ENCODE measurements at regions not wholly inside any gene's neighbourhood (a gene's known extent, or its start where the extent isn't known, plus 50 kb on each side); places are given as distances from the start of the nearest gene placed in this dataset.

DNA sequence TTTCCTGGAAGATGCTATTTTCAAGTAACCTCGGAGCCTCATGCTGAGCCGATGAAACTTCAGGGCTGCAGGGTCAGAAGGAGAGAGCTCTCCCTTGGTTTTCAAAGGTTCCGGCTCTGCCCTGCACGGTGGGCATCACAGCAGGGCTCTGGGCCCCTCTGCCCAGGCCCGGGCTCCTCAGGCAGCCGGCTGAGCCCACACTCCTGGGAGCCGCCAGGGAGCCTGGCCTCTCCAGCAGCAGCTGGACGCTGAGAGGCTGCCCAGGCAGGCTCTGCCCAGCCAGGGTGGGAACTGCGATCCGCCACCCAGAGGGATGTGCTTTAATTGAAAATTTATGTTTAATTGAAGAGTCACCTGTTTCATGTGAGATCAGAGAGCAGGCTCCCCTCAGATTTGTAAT lies 97.5 kb upstream of the MGMT start:
- no peak for DNase-seq

DNA sequence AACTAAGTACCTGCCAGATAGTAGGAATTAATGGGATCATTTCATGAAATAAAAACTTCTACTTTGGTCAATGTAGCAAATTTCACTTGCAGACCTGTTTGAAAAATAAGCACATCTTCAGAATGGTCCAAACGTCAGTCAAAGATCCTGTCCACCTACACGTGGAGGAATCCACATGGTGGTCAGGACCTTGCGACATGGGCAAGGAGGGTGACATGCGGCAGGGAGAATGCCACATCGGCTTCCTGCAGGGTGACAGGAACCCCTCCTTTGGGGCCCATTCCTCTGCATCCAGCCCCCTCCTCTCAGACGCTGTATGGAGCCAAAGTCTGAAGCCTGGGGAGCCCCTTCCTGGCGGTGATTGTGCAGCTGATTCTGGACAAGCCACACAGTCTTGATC lies 95.5 kb upstream of the MGMT start:
- DNase-seq = no peak

DNA sequence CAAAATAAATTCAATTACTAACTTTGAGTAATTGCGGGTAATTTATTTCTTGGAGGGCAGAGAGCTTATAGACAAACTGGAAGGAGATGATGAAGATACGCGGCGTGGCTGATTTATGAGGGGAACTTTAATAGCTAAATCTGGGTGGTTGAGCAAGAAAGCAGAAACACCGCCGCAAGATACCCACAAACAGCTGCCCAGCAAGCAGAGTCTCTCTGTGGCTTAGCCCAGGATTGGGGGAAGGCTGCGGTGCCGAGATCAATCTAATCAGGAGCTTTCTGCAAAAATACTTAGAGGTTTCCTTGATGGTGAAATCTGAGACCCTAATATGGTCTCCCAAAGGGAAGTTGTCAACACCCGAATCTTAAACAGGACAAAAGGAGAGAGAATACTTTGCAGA lies 94.9 kb upstream of the MGMT start:
- no peak for DNase-seq

DNA sequence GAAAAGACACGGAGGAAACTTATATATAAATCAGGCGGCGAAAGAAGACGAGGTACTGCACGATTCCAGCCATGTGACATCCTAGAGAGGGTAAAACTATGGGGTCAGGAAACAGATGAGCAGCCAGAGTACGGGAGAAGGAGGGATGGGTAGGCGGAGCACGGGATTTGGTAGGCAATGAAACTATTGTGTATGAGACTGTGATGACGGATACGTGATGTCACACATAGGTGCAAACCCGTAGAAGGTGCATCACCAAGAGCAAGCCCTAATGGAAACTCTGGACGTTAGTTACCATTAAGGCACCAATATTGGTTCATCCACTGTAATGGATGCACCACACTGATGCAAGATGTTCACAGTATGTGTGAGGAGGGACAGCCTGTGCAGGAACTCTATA lies 93.8 kb upstream of the MGMT start:
- no peak for DNase-seq

DNA sequence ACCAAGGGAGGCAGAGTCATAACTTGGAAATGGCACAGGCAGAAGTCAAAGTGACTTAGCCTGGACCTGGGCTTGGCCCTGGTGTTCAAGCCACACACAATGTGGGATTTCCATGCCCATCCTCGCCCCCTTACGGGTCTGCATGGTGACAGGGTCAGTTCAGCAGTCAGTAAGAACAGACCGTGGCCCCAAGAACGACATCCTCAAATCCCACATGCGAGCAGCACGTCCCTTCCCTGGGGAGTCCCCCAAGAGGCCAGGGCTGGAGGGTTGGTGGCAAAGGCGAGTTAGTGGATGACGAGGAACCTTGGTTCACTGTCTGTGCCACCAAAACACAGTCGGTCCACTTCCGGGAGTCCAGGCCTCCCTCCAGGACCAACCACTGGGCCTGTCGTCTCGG lies 93.3 kb upstream of the MGMT start:
- no peak for DNase-seq

DNA sequence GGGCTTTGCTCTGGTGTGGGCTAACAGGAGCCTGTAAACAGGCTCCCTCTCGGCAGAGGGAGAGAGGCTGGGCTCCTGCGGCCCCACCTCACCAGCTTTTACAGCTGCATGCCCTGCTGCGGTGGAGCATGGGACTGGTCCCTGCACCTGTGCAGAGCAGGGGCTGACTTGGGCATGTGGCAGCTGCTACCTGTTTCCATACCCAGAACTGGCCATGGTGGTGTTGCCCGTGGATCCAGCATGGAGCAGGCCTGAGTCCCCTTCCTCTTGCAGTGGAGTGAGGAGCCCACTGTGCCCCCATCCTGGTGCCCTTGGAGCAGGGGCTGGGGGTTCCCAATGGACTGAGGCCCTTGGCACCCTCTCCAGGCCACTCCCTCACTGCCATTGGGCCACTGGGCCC lies 91.9 kb upstream of the MGMT start:
- no peak for DNase-seq

DNA sequence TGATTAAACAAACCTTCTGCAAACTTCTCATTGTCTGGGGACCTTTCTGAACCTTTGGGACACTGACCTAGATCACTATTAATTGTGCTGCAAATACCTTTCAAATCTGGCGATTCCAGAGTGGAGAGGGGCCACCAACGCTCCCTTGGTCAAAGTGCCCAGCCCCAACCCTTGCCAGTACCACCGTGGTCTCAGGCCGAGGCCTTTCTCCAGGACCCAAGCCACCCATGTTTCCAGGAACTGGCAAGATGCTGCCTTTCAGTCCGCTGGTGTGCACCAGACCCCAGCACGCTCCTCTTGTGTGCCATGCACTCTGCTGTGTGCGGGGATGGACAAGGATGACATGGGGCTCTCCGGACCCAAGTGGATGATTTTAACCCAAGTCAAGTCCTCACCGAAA lies 91.1 kb upstream of the MGMT start:
- DNase-seq = no peak

DNA sequence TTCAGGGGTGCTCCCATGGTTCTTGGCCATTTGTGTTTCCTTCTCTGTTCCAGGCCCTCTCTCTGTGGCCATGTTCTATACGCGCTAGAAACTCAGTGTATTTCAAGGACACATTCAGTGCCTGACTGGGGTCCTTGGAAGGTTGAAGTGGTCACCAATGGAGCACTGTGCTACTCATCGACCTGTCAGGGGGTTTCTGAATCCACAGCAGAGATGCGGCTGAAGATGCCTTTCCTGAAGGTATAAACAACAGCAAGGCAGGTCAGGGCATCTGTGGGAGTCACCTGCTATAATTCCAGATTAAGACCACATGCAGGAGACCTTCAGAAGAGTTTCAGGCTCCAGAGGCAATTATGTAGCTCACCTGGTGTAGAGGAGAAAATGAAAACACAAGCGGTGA lies 86.8 kb upstream of the MGMT start:
- no peak for DNase-seq

DNA sequence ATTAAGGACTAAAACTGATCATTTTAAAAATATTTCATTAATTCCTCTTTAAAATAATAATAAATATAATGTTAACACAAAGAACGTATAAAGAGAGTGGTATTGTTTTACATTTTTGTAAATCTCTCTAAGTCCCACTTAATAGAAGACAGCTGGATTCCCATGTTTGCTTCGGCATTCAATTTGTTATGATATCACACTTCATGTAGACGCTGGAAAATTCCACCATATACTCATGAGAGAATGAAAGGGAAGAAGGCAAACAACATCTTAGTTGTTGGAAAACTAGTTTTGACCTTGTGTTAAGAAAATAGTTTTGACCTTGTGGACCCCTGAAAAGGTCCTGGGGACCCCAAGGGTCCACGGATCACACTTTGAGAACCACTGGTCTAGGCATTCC lies 85.3 kb upstream of the MGMT start:
- no peak for DNase-seq

DNA sequence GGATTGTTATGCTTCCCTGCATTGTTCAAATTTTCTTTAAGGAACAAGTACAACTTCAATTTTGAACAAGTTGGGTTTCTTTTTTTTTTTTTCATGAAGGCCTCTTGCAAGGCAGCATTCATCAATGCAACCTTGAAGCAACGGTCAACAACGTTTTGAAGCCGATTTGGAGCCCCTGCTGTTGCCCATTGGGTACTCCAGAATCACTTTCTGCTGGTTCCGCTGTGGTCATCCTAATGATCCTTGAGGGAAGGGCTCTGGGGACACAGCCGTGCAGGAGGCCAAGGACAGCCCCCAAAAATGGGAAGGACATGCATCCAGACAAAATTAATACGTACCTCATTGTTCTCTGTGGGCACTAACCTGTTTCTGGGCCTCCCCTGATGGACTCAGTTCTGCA lies 84.6 kb upstream of the MGMT start:
- no peak for DNase-seq

DNA sequence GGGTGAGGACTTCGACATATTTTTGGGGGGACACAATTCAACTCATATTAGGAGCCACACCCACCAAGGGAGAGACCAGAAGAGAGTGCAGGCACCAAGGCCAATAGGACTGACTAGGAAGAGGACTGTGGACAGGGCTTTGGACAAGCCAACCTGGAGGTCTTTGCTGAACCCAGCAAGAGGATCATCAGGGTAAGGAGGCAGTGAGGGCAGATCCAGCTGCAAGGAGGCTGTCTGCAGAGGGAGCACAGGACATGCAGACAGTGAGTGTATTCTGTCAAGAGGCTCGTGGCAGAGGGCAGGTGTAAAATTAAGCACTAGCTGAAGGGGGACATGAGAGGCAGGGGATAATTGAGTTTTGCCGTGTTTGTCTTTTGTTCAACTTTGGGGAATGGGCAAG lies 83.4 kb upstream of the MGMT start:
- no peak for DNase-seq

DNA sequence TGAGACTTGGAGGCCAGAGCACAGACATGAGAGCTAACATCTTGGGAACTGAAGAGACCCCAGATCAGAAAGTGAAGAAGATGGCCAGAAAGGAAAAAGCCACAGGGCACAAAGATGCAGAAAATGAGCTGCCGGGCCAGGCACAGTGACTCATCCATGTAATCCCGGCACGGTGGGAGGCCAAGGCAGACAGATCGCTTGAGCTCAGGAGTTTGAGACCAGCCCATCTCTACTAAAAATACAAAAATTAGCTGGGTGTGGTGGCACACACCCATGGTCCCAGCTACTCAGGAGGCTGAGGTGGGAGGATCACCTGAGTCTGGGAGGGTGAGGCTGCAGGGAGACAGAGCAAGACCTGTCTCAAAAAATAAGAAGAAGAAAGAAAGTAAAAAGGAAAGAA lies 81.4 kb upstream of the MGMT start:
- DNase-seq = no peak

DNA sequence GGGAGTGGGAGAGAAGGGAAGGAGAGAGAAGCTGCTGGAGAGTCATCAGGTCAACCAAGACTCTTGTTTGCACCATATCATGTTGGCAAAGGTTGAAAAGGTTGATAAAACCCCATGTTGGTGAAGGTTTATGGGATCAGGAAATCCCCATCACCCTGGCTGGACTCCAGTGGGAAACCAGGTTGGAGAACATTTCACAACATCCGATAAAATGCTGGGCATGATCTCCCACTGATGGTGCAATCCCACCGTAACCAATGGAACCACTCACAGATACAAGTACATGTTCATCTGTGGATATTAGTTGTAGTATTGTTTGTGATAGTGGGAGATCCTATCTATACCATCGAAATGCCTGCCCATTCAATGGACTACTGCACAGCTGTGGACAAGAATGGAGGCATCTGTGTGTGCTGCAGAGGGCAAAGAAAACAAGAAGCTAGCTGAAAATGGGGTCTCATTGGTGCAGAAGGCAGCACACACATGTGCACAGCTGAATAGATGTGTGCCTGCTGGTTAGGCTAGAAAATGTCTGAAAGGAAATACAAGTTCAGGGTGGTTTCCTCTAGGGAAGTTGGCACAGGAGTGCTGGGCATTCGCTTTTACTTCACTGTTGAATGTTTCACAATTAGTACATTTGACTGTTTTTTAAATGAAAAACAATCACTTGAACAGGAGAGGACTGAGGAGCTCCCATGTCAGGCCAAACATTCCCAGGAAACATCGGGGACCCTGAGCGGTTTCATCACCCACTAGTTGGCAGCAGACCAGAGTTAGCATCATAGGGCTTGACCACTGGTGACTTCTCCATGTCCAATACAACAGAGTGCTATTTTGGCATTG lies 80.4 kb upstream of the MGMT start:
- DNase-seq = no peak

DNA sequence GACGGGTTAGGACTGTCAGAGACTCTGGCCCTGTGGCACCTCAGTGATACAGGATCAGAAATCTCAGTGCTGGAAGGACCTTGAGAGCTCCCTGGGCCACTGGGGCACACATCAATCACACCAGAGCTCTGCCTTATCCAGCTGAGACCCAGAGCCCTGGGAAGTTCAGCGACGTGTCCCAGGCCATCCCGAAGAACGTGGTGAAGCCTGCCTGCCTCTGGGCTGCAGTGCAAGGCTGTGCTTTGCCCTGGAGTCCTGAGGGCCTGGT lies 79.8 kb upstream of the MGMT start:
- no peak for DNase-seq

DNA sequence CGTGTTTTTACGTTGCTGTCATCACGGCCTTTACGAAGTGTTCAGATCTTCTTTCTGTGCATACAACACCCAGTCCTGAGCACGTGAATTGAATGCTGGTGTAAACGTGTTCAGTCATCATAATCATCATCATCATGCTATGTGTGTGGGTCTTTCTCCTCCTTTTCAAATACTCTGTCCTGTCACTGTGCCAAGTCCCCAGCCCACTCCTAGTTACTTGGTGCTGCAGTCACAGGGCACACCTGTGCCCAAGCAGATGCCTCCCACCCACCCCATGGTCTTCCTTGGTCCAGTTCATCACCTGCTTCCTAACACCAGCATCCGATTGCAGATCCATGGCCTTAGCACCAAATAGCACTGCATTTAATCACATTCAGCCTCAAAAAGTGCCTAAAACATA lies 78.6 kb upstream of the MGMT start:
- DNase-seq = no peak

DNA sequence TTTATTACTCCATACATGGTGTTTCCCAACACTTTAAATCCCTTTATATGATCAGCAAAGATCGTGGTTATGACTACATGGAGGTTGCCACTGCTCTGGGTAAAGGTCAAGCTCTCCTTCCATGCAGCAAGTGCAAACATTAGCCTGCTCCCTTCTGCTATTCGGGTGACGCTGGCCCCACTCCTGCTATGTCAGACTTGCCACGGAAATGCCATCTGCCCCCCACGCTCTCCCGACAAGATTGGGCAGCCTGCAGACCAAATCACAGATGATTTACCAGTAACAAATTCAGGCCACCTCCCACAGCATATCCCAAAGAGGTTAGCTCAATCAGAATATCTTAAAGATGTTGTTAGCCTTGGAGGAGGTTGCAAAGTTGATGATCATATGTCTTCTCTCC lies 77.8 kb upstream of the MGMT start:
- DNase-seq = no peak

DNA sequence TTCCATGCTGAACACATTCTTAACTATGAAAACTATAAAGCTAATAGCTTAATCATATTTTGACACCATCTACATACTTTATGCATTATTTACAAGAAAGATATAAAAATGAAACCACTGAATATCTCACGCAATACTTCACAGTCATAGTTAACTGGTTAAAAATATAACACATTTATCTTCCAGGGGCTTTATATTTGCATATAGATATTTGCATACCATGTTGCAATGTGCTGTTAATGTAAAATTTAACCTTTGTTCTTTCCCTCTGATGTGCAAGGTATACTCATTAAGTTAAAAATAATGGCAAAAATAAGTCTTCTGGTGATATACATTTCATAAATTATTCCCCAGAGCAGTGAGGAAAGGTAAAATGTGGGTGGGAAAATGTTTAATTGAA lies 76.9 kb upstream of the MGMT start:
- DNase-seq = no peak

DNA sequence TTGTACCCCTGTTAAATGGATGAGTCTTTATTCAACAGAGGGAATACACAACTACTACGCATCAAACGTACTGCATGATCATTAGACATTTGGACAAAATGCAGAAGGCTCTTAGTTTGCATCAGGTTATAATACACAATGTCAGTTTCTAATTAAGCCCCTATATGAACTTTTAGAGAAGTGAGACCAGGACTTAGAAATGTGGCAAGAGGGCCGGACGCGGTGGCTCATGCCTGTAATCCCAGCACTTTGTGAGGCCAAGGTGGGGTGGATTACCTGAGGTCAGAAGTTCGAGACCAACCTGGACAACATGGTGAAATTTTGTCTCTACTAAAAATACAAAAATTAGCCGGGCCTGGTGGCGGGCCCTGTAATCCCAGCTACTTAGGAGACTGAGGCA lies 76.3 kb upstream of the MGMT start:
- DNase-seq = no peak

DNA sequence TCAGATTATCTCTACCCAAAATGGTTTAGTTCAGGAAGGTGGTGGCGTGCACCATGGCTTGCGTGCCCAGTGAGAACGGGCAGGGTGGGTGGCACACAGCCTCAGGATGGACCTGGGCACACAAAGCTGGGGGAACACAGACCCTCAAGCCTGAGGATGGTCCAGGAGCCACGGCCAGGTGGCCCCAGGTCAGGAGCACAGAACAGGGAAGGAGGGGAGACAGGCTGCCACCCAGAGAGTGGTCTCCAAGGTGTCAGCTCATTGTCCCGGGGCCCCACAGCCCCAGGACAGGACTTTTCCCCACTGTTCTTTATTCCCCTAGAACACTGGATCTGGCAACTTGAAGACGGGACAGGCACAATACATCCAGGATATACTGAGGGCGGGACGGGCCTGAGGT lies 75.6 kb upstream of the MGMT start:
- DNase-seq = no peak

DNA sequence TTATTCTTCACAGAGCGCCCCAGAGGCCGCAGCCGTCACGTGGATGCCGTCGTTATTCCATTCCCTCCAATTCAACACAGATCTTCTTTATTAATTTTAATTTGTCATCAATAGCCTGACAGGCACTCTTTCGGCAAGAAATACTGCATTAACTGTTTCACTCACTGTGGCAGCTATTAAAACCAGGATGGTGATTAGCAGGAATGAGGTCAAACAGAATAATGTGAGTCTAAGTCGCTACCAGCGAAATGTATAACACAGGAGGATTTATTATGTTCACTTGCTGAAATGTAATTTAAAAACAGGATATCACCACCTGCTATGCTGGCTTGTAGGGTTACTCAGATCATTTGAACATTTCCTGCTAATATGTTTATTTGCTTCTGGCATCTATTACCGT lies 74.2 kb upstream of the MGMT start:
- no peak for DNase-seq

DNA sequence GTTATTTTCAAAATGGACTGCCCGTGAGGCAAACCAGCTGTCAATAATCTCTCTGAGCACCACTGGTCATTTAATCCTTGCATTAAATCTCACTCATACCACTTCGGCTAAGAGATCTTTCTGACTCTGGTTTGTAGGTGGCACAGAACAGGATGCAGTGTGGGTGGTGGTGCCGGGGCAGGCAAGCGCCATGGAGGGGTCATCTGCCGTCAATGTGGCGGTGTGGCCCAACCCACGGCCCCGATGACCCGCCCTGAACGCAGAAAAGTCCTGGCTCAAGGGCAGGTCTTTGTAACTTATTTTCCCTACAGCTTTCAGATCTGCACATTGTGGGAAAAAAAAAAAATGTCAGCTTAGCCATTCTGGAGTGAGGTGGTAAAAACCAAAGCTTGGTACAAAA lies 73.2 kb upstream of the MGMT start:
- no peak for DNase-seq

DNA sequence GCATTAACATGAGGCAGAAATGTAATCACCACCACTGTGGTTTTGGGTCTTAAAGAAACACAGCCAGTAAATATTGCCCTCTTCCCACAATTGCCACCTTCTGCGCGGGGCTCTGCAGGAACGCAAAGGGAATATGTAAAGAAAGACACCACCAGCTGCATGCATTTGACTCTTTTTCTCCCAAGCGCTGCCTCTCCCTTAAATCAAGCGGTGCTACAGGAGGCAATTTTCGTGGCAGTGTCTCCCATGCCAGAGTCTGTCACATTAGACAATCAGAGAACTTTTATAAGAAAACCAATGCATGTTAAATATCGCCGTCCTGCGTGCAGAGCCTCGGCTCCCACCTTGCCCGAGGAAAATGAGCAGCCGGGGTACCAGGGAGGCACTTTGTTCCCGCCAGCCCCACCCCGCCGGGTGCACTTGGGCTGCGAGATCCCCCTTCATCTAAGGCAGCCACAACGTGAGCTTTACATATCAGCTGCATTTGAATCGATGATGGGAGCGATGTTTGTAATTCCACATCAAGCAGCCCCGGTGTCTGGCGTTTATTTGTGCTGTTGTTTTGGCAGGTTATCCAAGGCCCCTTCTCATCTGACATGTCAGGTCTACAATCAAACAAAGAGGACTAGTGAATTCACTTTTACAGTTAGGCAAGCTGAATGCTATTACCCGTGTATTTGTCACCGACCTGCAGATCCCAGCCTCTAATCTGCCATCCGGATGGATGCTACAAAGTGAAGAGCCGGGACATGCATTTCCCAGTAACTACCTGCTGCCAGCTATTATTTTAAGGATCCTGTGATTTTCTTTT lies 72.3 kb upstream of the MGMT start:
- DNase-seq = no peak

DNA sequence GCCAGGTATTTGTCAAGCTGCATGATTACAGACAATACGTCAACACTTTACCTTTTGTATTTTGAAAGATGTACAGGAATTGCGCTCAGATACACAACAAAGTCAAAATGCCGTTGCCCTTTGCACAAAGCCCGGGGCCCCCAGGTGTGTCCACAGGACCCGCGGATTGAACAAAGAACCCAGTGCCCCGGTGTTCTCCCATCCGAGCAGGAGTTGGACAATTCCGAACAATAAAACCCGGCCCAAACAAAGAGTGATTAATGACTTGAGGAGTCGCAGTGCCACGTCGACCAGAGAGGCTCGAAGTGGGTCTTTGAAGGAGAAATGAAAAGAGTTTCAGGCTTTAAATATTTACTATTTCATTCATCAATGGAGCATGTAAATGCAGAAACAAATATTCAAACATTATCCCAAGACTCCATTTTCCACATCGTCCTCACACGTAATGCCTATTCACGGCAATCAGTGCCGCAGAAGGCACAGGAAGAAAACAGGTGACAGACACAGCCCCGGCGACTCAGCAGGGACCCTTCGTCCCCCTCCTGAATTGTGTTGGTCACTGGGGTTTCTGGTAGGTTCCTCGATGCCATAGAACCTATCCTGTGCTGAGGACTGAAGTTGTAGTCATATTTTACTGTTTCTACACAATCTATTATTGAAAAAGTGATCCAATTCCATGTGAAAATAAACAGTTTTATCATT lies 70.9 kb upstream of the MGMT start:
- DNase-seq = no peak
